Neuronal stem cell (in vitro differentiated cells): ENCODE measurements at regions not wholly inside any gene's neighbourhood (a gene's known extent, or its start where the extent isn't known, plus 50 kb on each side); places are given as distances from the start of the nearest gene placed in this dataset.

Experiments used
- DNase-seq: peaks from one replicate; pipeline ENCODE4 v3.0.0-alpha.2; 2013; ENCODE audit warnings: low spot score
- H2AFZ ChIP-seq: one replicate; pipeline ENCODE4 v1.6.1; 2013; ENCODE audit warnings: mild to moderate bottlenecking, low read length, inconsistent platforms
- H2AK5ac ChIP-seq: 2 replicates; pipeline ENCODE4 v1.6.1; 2013; ENCODE audit warnings: low read depth, mild to moderate bottlenecking, inconsistent platforms, low read length, moderate library complexity, mixed read lengths
- H2BK120ac ChIP-seq: 2 replicates; pipeline ENCODE4 v1.6.1; 2013; ENCODE audit warnings: low read depth, mild to moderate bottlenecking, inconsistent platforms, low read length, moderate library complexity, mixed read lengths
- H2BK12ac ChIP-seq: one replicate; pipeline ENCODE4 v1.6.1; 2013; ENCODE audit warnings: low read length, inconsistent platforms
- H2BK15ac ChIP-seq: 2 replicates; pipeline ENCODE4 v1.6.1; 2013; ENCODE audit warnings: mild to moderate bottlenecking, low read length, inconsistent platforms, mixed read lengths
- H2BK5ac ChIP-seq: one replicate; pipeline ENCODE4 v1.6.1; 2013; ENCODE audit warnings: inconsistent platforms, mild to moderate bottlenecking, low read length, moderate library complexity
- H3K14ac ChIP-seq: one replicate; pipeline ENCODE4 v1.6.1; 2013; ENCODE audit warnings: low read length, inconsistent platforms
- H3K18ac ChIP-seq: 2 replicates; pipeline ENCODE4 v1.6.1; 2013; ENCODE audit warnings: low read length, inconsistent platforms
- H3K23ac ChIP-seq: 2 replicates; pipeline ENCODE4 v1.6.1; 2013; ENCODE audit warnings: low read depth, mild to moderate bottlenecking, mixed read lengths, low read length, inconsistent platforms; ENCODE audit not compliant: poor library complexity
- H3K27ac ChIP-seq: replicated peaks from 3 replicates; pipeline ENCODE4 v1.5.1; 2013; ENCODE audit warnings: low read length, inconsistent platforms
- H3K27me3 ChIP-seq, 3 experiments: 2 replicates each; pipeline ENCODE4 v1.6.1; 2013; ENCODE audit warnings: low read length in 3 of 3, mild to moderate bottlenecking in 2 of 3, inconsistent platforms in 1 of 3, low read depth in 1 of 3, mixed read lengths in 1 of 3, moderate library complexity in 1 of 3; ENCODE audit not compliant: control insufficient read depth in 3 of 3, insufficient read depth in 3 of 3
- H3K36me3 ChIP-seq, 2 donors: replicated peaks in 1 of 2; 2 replicates each; pipeline ENCODE4 v1.6.1; 2013; ENCODE audit warnings: low read length in 2 of 2; ENCODE audit not compliant: control insufficient read depth in 2 of 2, insufficient read depth in 2 of 2
- H3K4ac ChIP-seq: 2 replicates; pipeline ENCODE4 v1.6.1; 2013; ENCODE audit warnings: inconsistent platforms, mild to moderate bottlenecking, low read length, moderate library complexity
- H3K4me1 ChIP-seq, 2 donors: 1 replicate in 1 of 2; 2 replicates in 1 of 2; pipeline ENCODE4 v1.6.1; 2013; ENCODE audit warnings: low read length in 2 of 2, low read depth in 1 of 2; ENCODE audit not compliant: control insufficient read depth in 2 of 2, insufficient read depth in 1 of 2
- H3K4me2 ChIP-seq: one replicate; pipeline ENCODE4 v1.6.1; 2013; ENCODE audit warnings: mild to moderate bottlenecking, low read length, inconsistent platforms; ENCODE audit not compliant: insufficient read depth, poor library complexity, severe bottlenecking
- H3K4me3 ChIP-seq, 2 donors: 2 replicates each; pipeline ENCODE4 v1.5.1; 2013; ENCODE audit warnings: low read length in 2 of 2, mild to moderate bottlenecking in 2 of 2, inconsistent platforms in 1 of 2, moderate library complexity in 1 of 2
- H3K79me1 ChIP-seq: one replicate; pipeline ENCODE4 v1.6.1; 2013; ENCODE audit warnings: low read depth, mild to moderate bottlenecking, inconsistent platforms, low read length, moderate library complexity
- H3K9ac ChIP-seq: one replicate; pipeline ENCODE4 v1.6.1; 2013; ENCODE audit warnings: mild to moderate bottlenecking, low read depth, low read length, inconsistent platforms; ENCODE audit not compliant: poor library complexity
- H3K9me3 ChIP-seq, 2 donors: replicated peaks in 1 of 2; 2 replicates each; pipeline versions ENCODE3 to v1.6.1; 2013; ENCODE audit warnings: low read length in 2 of 2, mild to moderate bottlenecking in 2 of 2, inconsistent platforms in 1 of 2, low read depth in 1 of 2, mixed read lengths in 1 of 2, moderate library complexity in 1 of 2; ENCODE audit not compliant: control insufficient read depth in 2 of 2, insufficient read depth in 1 of 2
- H4K8ac ChIP-seq: one replicate; pipeline ENCODE4 v1.6.1; 2013; ENCODE audit warnings: low read depth, mild to moderate bottlenecking, inconsistent platforms, low read length, moderate library complexity
- H4K91ac ChIP-seq: one replicate; pipeline ENCODE4 v1.6.1; 2013; ENCODE audit warnings: low read length, low read depth, mild to moderate bottlenecking, inconsistent platforms; ENCODE audit not compliant: poor library complexity
- WGBS, 2 donors: extraction: QIAGEN DNeasy Blood & Tissue Kit; methylation state at CpG; one replicate each; pipeline ENCODE4 v1.1.7; 2013; ENCODE audit warnings: missing lambda C conversion rate in 2 of 2, mixed read lengths in 1 of 2; ENCODE audit not compliant: insufficient read length in 2 of 2, insufficient replicate concordance in 1 of 2; ENCODE audit errors: extremely low coverage in 2 of 2; 5-methylcytosine and 5-hydroxymethylcytosine counted together

DNA sequence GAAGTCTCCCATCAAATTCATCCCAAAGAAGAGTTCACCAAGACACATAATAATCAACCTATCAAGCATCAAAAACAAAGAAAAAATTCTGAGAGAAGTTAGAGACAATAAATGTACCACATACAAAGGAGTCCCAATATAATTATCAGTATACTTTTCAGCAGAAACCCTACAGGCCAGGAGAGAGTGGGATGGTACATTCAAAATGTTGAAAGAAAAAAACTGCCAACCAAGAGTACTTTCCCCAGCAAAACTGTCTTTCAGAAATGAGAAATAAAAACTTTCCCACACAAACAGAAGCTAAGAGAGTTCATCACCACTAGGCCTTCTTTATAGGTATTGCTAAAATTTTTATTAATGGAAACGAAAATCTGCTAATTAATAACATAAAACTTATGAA, 164.4 kb upstream of the LNX1 start:
- Histone ChIP-seq H2AFZ (no peak overlapping the region), H3K27me3 (no peaks in the 10 kb centered on the region), H4K8ac (no peak overlapping the region), H3K9me3 (peaks cover 0 to 3% of the 10 kb centered on the region in 2 donors), H3K4me3 (no peak overlapping the region), H4K91ac (no peak overlapping the region), H2BK12ac (no peak overlapping the region), H3K4me2 (no peak overlapping the region), H3K18ac (no peak overlapping the region), H3K79me1 (no peaks in the 10 kb centered on the region), H3K9ac (no peak overlapping the region), H3K14ac (no peak overlapping the region), H3K4me1 (no peaks in the 10 kb centered on the region), H3K4ac (no peak overlapping the region), H2BK5ac (no peak overlapping the region), H2BK120ac (no peak overlapping the region), H2AK5ac (no peak overlapping the region), H3K23ac (no peak overlapping the region), H3K36me3 (no peaks in the 10 kb centered on the region), H2BK15ac (no peak overlapping the region), H3K27ac (no peak overlapping the region)
- no peak for DNase-seq
- no CpG with 5 or more reads among the region's 1 CpG for WGBS, 2 donors

DNA sequence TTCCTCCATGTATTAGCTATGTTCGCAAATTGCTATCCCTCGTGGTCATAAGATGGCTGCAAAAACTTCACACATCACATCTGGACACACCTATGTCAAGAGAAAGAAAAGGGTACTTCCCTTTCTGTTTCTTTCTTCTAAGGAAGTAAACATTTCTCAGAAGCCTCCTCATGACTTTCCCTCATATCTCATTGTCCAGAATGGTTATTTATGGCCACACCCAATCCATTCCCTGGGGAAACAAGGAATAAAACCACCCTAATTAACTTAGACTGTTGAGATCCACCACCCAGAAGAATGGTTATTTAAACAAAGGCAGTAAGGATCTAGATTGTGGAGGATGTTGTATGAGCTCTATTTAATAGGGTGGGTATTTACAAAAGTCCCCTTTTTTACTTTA, 160.8 kb upstream of the LNX1 start:
- Histone ChIP-seq H4K91ac (no peak overlapping the region), H2AK5ac (no peak overlapping the region), H3K14ac (no peak overlapping the region), H3K23ac (no peak overlapping the region), H2BK15ac (no peak overlapping the region), H2BK120ac (no peak overlapping the region), H3K79me1 (no peaks in the 10 kb centered on the region), H3K36me3 (no peaks in the 10 kb centered on the region), H2BK12ac (no peak overlapping the region), H3K4me3 (no peak overlapping the region), H2BK5ac (no peak overlapping the region), H3K9ac (no peak overlapping the region), H3K4me1 (no peaks in the 10 kb centered on the region), H3K4ac (no peak overlapping the region), H3K27me3 (no peaks in the 10 kb centered on the region), H2AFZ (no peak overlapping the region), H3K9me3 (peaks cover 0 to 3% of the 10 kb centered on the region in 2 donors), H3K18ac (no peak overlapping the region), H4K8ac (no peak overlapping the region), H3K27ac (no peak overlapping the region), H3K4me2 (no peak overlapping the region)
- DNase-seq: no peak
- whole genome bisulfite sequencing, 2 donors: no CpG with 5 or more reads among the region's 2 CpGs

DNA sequence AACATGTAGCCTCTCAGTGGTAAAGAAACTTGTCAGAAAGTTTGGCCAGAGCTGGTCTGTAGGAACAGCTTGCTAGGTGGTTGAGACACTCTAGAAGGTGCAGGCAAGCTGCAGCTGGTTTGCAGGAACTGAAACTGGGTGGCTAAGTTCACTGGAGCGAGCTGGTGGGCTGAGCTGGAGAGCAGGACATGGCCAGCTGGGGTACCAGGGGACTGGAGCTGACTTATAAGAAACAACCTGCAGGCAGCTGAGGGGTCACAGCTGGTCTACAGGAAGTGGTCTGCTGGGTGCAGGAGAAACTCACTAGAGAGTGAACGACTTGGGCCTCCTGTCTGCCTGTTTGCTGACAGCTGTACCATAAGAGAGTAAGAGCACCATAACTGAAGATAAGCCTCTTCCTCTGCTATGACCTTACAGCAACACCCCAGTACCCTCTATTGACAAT, 157.1 kb upstream of the LNX1 start:
- Histone ChIP-seq H3K4me2 (no peak overlapping the region), H2BK15ac (no peak overlapping the region), H3K4me3 (no peak overlapping the region), H2BK12ac (no peak overlapping the region), H3K4ac (no peak overlapping the region), H3K23ac (no peak overlapping the region), H4K8ac (no peak overlapping the region), H3K9me3 (no peaks in the 10 kb centered on the region), H3K14ac (no peak overlapping the region), H3K18ac (no peak overlapping the region), H3K9ac (no peak overlapping the region), H2AK5ac (no peak overlapping the region), H2BK120ac (no peak overlapping the region), H3K79me1 (no peaks in the 10 kb centered on the region), H3K4me1 (no peaks in the 10 kb centered on the region), H3K27ac (no peak overlapping the region), H3K27me3 (no peaks in the 10 kb centered on the region), H4K91ac (no peak overlapping the region), H2BK5ac (no peak overlapping the region), H2AFZ (no peak overlapping the region), H3K36me3 (no peaks in the 10 kb centered on the region)
- DNase-seq: no peak
- no CpG with 5 or more reads among the region's 2 CpGs for WGBS, 2 donors

DNA sequence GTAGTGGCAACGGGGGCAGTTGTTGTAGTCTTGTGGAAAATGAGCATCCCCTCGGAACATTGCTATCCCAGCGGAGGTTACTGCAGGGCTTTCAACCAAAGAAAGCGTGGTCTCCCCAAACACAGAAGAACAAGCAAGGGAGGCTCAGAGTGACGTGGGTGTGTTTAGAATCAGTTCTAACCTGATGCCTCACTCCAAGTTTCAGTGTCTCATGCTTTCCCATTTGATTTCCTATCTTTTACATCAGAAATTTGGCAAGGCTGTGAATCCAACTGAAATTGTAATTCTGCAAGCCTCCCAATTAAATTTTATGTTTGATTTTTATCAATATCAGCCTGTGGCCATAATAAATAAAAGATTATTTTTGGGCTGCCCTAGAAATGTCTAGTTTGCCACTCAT, 156.1 kb upstream of the LNX1 start:
- Histone ChIP-seq H3K4me3 (no peak overlapping the region), H2BK12ac (no peak overlapping the region), H3K27ac (no peak overlapping the region), H2BK15ac (no peak overlapping the region), H3K18ac (no peak overlapping the region), H3K9ac (no peak overlapping the region), H3K4me2 (no peak overlapping the region), H2AK5ac (no peak overlapping the region), H3K14ac (no peak overlapping the region), H3K79me1 (no peaks in the 10 kb centered on the region), H4K91ac (no peak overlapping the region), H4K8ac (no peak overlapping the region), H3K4me1 (no peaks in the 10 kb centered on the region), H3K9me3 (no peaks in the 10 kb centered on the region), H2BK120ac (no peak overlapping the region), H3K36me3 (no peaks in the 10 kb centered on the region), H2BK5ac (no peak overlapping the region), H3K4ac (no peak overlapping the region), H2AFZ (no peak overlapping the region), H3K23ac (no peak overlapping the region), H3K27me3 (no peaks in the 10 kb centered on the region)
- no peak for DNase-seq
- WGBS, 2 donors: no CpG with 5 or more reads among the region's 5 CpGs
